Rectal smooth muscle tissue (tissue), 1 donor: ENCODE measurements at regions not wholly inside any gene's neighbourhood (a gene's known extent, or its start where the extent isn't known, plus 50 kb on each side); places are given as distances from the start of the nearest gene placed in this dataset.

Source experiments
- H3K27ac ChIP-seq: one replicate; pipeline ENCODE4 v1.7.0; 2013; ENCODE audit warnings: low read depth, low read length, inconsistent platforms
- H3K27me3 ChIP-seq: one replicate; pipeline ENCODE4 v1.7.0; 2013; ENCODE audit warnings: low read length; ENCODE audit not compliant: control insufficient read depth, insufficient read depth
- H3K36me3 ChIP-seq: one replicate; pipeline ENCODE4 v1.7.0; 2013; ENCODE audit warnings: low read length; ENCODE audit not compliant: control insufficient read depth, insufficient read depth
- H3K4me1 ChIP-seq: one replicate; pipeline ENCODE4 v1.7.0; 2013; ENCODE audit warnings: low read length; ENCODE audit not compliant: control insufficient read depth, insufficient read depth
- H3K4me3 ChIP-seq: one replicate; pipeline ENCODE4 v1.7.0; 2013; ENCODE audit warnings: low read length
- H3K9ac ChIP-seq: one replicate; pipeline ENCODE4 v1.7.0; 2013; ENCODE audit warnings: low read length

- Histone ChIP-seq H3K27me3 (no peaks in the 10 kb centered on the region), H3K4me3 (no peak overlapping the region), H3K9ac (no peak overlapping the region), H3K4me1 (peaks cover 15% of the 10 kb centered on the region), H3K36me3 (no peaks in the 10 kb centered on the region), H3K27ac (no peak overlapping the region)
Observed at GRCh38 chr15:70194266-70194665, 96.5 kb upstream of the TLE3 start.

GRCh38 chr15:70193734-70194133 lies 96.0 kb upstream of the TLE3 start:
- no peak overlapping the region for H3K27ac ChIP-seq
- peaks cover 15% of the 10 kb centered on the region for H3K4me1 ChIP-seq
- H3K4me3 ChIP-seq = no peak overlapping the region
- no peak overlapping the region for H3K9ac ChIP-seq
- no peaks in the 10 kb centered on the region for H3K36me3 ChIP-seq
- H3K27me3 ChIP-seq = no peaks in the 10 kb centered on the region

- no peak overlapping the region for H3K4me3 ChIP-seq
- no peaks in the 10 kb centered on the region for H3K27me3 ChIP-seq
- no peak overlapping the region for H3K9ac ChIP-seq
- H3K27ac ChIP-seq = no peak overlapping the region
- H3K36me3 ChIP-seq = no peaks in the 10 kb centered on the region
- H3K4me1 ChIP-seq = peaks cover 15% of the 10 kb centered on the region
Observed at GRCh38 chr15:70192490-70192889, 94.8 kb upstream of the TLE3 start.

- Histone ChIP-seq H3K9ac (no peak overlapping the region), H3K36me3 (no peaks in the 10 kb centered on the region), H3K27ac (no peak overlapping the region), H3K4me3 (no peak overlapping the region), H3K4me1 (peaks cover 15% of the 10 kb centered on the region), H3K27me3 (no peaks in the 10 kb centered on the region)
Observed at GRCh38 chr15:70192041-70192440, 94.3 kb upstream of the TLE3 start.

- Histone ChIP-seq H3K4me3 (no peak overlapping the region), H3K27ac (no peak overlapping the region), H3K9ac (no peak overlapping the region), H3K36me3 (no peaks in the 10 kb centered on the region), H3K27me3 (no peaks in the 10 kb centered on the region), H3K4me1 (peaks cover 10% of the 10 kb centered on the region)
Observed at GRCh38 chr15:70190965-70191364, 93.2 kb upstream of the TLE3 start.

GRCh38 chr15:70189826-70190695 lies 92.3 kb upstream of the TLE3 start:
- H3K27ac ChIP-seq = no peak overlapping the region
- no peaks in the 10 kb centered on the region for H3K27me3 ChIP-seq
- H3K36me3 ChIP-seq = no peaks in the 10 kb centered on the region
- peaks cover under 1% of the 10 kb centered on the region for H3K4me1 ChIP-seq
- H3K4me3 ChIP-seq = no peak overlapping the region
- no peak overlapping the region for H3K9ac ChIP-seq

- Histone ChIP-seq H3K4me1 (no peaks in the 10 kb centered on the region), H3K4me3 (no peak overlapping the region), H3K27ac (no peak overlapping the region), H3K9ac (no peak overlapping the region), H3K36me3 (no peaks in the 10 kb centered on the region), H3K27me3 (no peaks in the 10 kb centered on the region)
Observed at GRCh38 chr15:70188286-70188685, 90.6 kb upstream of the TLE3 start.

GRCh38 chr15:70187331-70187730 lies 89.6 kb upstream of the TLE3 start:
- H3K27ac ChIP-seq = no peak overlapping the region
- no peaks in the 10 kb centered on the region for H3K4me1 ChIP-seq
- no peaks in the 10 kb centered on the region for H3K27me3 ChIP-seq
- no peak overlapping the region for H3K9ac ChIP-seq
- H3K4me3 ChIP-seq = no peak overlapping the region
- H3K36me3 ChIP-seq = no peaks in the 10 kb centered on the region

GRCh38 chr15:70186152-70186551 lies 88.4 kb upstream of the TLE3 start:
- Histone ChIP-seq H3K27me3 (no peaks in the 10 kb centered on the region), H3K27ac (no peak overlapping the region), H3K36me3 (no peaks in the 10 kb centered on the region), H3K4me1 (no peaks in the 10 kb centered on the region), H3K4me3 (no peak overlapping the region), H3K9ac (no peak overlapping the region)

GRCh38 chr15:70185251-70185711 lies 87.6 kb upstream of the TLE3 start:
- no peaks in the 10 kb centered on the region for H3K36me3 ChIP-seq
- no peak overlapping the region for H3K27ac ChIP-seq
- H3K4me1 ChIP-seq = no peaks in the 10 kb centered on the region
- H3K27me3 ChIP-seq = no peaks in the 10 kb centered on the region
- no peak overlapping the region for H3K9ac ChIP-seq
- H3K4me3 ChIP-seq = no peak overlapping the region

GRCh38 chr15:70182858-70183695 lies 85.4 kb upstream of the TLE3 start:
- Histone ChIP-seq H3K9ac (no peak overlapping the region), H3K27ac (no peak overlapping the region), H3K4me3 (no peak overlapping the region), H3K27me3 (no peaks in the 10 kb centered on the region), H3K36me3 (no peaks in the 10 kb centered on the region), H3K4me1 (no peaks in the 10 kb centered on the region)

- no peak overlapping the region for H3K27ac ChIP-seq
- H3K27me3 ChIP-seq = no peaks in the 10 kb centered on the region
- H3K4me3 ChIP-seq = no peak overlapping the region
- no peaks in the 10 kb centered on the region for H3K4me1 ChIP-seq
- H3K36me3 ChIP-seq = no peaks in the 10 kb centered on the region
- no peak overlapping the region for H3K9ac ChIP-seq
Observed at GRCh38 chr15:70181626-70182255, 84.0 kb upstream of the TLE3 start.
